Progenitor cell of endocrine pancreas (in vitro differentiated cells): ENCODE measurements at regions not wholly inside any gene's neighbourhood (a gene's known extent, or its start where the extent isn't known, plus 50 kb on each side); places are given as distances from the start of the nearest gene placed in this dataset.

Experiments used
- DNase-seq: peaks from one replicate; pipeline ENCODE4 v3.0.0; 2021; ENCODE audit warnings: low spot score; ENCODE audit not compliant: unreplicated experiment
- H3K27ac Mint-ChIP-seq: 2 replicates; pipeline ENCODE4 v1.8.0; 2021; ENCODE audit warnings: mild to moderate bottlenecking, moderate library complexity, mixed read lengths
- H3K27me3 Mint-ChIP-seq: 2 replicates; pipeline ENCODE4 v1.8.0; 2021; ENCODE audit warnings: mixed read lengths
- H3K36me3 Mint-ChIP-seq: 2 replicates; pipeline ENCODE4 v1.8.0; 2022; ENCODE audit warnings: mixed read lengths; ENCODE audit not compliant: insufficient read depth
- H3K4me1 Mint-ChIP-seq: 2 replicates; pipeline ENCODE4 v1.8.0; 2021; ENCODE audit warnings: low read depth, mixed read lengths
- H3K4me3 Mint-ChIP-seq: 2 replicates; pipeline ENCODE4 v1.8.0; 2021; ENCODE audit warnings: low read depth, mild to moderate bottlenecking, moderate library complexity, mixed read lengths
- H3K9me3 Mint-ChIP-seq: 2 replicates; pipeline ENCODE4 v1.8.0; 2021; ENCODE audit warnings: low read depth, mixed read lengths
- CTCF ChIP-seq: fragments of 200-600 bp; sonication (generic); IDR thresholded peaks from one replicate; pipeline ENCODE4 v1.5.0; 2021; ENCODE audit warnings: antibody characterized with exemption, mild to moderate bottlenecking; ENCODE audit not compliant: unreplicated experiment

GRCh38 chr14:97025722-97026121 is 228.5 kb downstream of the VRK1 start:
- Mint-ChIP-seq H3K27me3 (peaks cover 65% of the 10 kb centered on the region), H3K27ac (no peak overlapping the region), H3K4me1 (peaks cover 9% of the 10 kb centered on the region), H3K4me3 (peak overlapping the region; percentile 60), H3K9me3 (no peaks in the 10 kb centered on the region), H3K36me3 (no peaks in the 10 kb centered on the region)
- DNase-seq: peak; percentile 39
- TF ChIP-seq CTCF: no peak

DNA sequence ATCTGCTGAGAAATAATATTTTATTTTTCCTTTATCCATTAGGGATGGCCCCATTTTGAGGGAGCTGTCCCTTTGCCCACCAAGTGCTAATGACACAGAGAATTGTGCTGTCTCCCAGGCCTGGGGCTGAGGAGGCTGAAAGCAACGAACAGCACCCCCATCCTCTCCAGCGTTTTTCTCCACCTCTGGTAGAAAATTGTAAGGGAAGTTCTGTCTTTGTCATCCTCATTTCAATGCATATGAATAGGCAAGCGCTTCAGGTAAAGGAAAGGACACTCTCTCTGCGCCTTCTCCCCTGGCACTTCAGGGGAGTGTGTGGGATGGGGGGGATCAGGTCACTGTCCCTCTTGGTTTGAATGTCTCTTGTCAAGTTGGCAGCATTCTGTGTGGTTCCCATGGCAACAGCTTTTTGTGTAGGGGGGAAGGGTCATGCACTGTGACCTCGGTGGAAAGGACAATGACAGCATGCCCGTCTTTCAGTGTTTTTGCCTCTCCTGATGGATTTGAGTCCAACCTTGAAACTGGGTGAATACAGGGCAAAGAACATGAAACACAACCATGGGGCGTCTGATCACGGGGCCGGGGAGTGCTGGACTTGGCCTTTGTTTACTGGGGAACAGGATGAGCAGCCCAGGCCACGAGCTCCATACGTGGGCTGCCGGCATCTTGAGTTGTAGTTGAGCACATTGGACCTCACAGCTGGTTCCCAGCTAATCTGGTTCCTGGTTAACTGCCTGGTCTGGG is 230.2 kb downstream of the VRK1 start:
- Mint-ChIP-seq H3K9me3 (peaks cover 4% of the 10 kb centered on the region), H3K27me3 (peaks cover 79% of the 10 kb centered on the region), H3K4me1 (peaks cover 9% of the 10 kb centered on the region), H3K36me3 (no peaks in the 10 kb centered on the region), H3K27ac (no peak overlapping the region), H3K4me3 (no peak overlapping the region)
- TF ChIP-seq CTCF: no peak
- DNase-seq: no peak

- H3K27me3 Mint-ChIP-seq: peaks cover 79% of the 10 kb centered on the region
- peaks cover 9% of the 10 kb centered on the region for H3K4me1 Mint-ChIP-seq
- peaks cover 4% of the 10 kb centered on the region for H3K9me3 Mint-ChIP-seq
- no peak overlapping the region for H3K27ac Mint-ChIP-seq
- TF ChIP-seq CTCF: no peak
- no peak for DNase-seq
- H3K4me3 Mint-ChIP-seq: no peak overlapping the region
- H3K36me3 Mint-ChIP-seq: no peaks in the 10 kb centered on the region
These were observed 231.2 kb downstream of the VRK1 start for GRCh38 chr14:97028382-97028781.

DNA sequence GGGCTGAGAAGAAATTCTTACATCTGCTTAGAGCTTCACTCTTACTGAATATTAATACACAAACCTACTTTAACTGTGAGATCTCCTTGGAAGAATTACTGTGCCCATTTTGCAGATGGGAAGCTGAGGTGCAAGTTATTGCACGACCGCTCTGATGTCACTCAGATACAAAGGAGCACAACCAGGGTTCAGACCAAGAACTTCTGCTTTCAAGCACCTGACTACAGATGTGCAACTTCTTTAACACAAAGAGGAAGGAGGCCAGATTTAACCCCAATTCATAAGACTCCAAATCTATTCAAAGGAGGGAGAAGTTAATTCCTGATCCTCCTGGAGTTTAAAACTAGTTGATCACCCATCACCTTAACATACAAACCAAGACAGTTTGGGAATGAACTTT is 232.6 kb downstream of the VRK1 start:
- Mint-ChIP-seq H3K36me3 (no peaks in the 10 kb centered on the region), H3K4me3 (no peak overlapping the region), H3K9me3 (peaks cover 4% of the 10 kb centered on the region), H3K27ac (no peak overlapping the region), H3K4me1 (peaks cover 8% of the 10 kb centered on the region), H3K27me3 (peaks cover 81% of the 10 kb centered on the region)
- no peak for DNase-seq
- no peak for TF ChIP-seq CTCF

GRCh38 chr14:97031530-97031929 is 234.3 kb downstream of the VRK1 start:
- H3K9me3 Mint-ChIP-seq: peaks cover 4% of the 10 kb centered on the region
- H3K27me3 Mint-ChIP-seq: peaks cover 87% of the 10 kb centered on the region
- TF ChIP-seq CTCF: no peak
- H3K4me1 Mint-ChIP-seq: no peaks in the 10 kb centered on the region
- no peak for DNase-seq
- H3K27ac Mint-ChIP-seq: no peak overlapping the region
- no peak overlapping the region for H3K4me3 Mint-ChIP-seq
- H3K36me3 Mint-ChIP-seq: no peaks in the 10 kb centered on the region
